T47D (cell line): ENCODE measurements at regions not wholly inside any gene's neighbourhood (a gene's known extent, or its start where the extent isn't known, plus 50 kb on each side); places are given as distances from the start of the nearest gene placed in this dataset.

Experiments
- DNase-seq, 2 experiments: peaks; one replicate each; pipeline versions ENCODE4 v3.0.0 to v3.0.0-alpha.2; 2011 to 2012; ENCODE audit warnings: low read depth in 1 of 2, low spot score in 1 of 2
- JUND ChIP-seq: IDR thresholded peaks from 2 replicates; pipeline ENCODE4 v1.6.1; 2012; ENCODE audit warnings: low read depth
- in situ Hi-C: cut with HindIII; loops from 2 replicates; pipeline ENCODE4 v1.10.0; 2016; ENCODE audit warnings: low sequenced_read_pairs, low pct_unique_long_range_greater_than_20kb

DNA sequence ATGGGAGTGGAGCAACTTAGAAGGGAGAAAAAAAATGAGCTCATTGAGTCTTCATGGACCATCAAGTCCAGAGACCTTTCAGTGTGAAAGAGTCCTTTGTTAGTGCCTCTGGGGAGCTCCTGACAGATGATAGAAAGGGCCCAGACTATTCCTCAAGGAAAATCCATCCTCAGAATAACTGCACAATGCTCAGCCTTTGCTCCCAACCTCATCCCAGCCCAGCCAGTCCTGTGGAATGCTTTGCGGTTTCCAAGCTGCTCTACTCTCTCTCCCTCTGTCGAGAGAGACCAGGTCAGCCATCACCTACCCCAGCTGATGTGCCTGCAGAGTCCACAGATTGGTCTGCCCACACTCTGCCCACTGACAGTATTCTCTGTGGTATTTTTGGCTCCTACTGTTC is 406.2 kb downstream of the MFSD1 start:
- no peak for TF ChIP-seq JUND
- in situ Hi-C loops, result no loop called here
- no peak for DNase-seq

DNA sequence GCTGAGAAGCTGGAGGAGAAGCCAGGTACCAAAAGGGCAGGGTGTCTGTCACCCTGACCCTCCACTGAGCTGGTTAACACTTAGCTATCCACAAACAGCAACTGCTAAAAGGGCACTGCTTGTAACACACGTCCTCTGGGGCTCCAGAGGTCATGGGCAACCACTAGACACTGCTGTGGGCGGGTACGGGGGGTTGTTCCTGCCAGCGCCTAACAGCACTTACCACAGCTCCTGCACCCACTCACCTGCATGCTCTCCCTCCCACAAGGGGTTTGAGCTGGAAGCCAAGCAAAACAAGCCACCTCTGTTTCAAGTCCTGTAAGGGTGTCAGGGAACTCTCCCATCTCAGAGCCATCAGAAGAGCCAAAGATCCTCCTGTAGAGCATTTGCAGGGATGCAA is 407.6 kb downstream of the MFSD1 start:
- no peak for TF ChIP-seq JUND
- in situ Hi-C loops, result no loop called here
- no peak for DNase-seq

DNA sequence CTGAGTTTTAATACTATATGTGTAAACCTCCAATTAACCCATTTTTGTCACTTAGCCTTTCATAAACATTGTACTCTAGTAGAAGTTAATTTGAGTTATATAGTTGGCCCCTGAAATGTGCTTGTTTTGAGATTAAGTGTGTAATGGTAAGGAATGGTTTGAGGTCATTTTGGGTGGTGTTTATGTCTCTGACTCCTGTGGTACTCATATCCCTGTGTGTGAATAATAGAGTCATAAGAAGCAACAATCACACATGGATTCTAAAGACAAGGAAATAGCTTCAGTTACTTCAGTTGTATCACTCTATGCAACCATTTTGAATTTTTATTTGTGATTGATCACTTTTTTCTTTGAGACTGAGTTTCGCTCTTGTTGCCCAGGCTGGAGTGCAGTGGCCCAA is 408.5 kb downstream of the MFSD1 start:
- no peak for TF ChIP-seq JUND
- in situ Hi-C loops, result no loop called here
- DNase-seq, result no peak

DNA sequence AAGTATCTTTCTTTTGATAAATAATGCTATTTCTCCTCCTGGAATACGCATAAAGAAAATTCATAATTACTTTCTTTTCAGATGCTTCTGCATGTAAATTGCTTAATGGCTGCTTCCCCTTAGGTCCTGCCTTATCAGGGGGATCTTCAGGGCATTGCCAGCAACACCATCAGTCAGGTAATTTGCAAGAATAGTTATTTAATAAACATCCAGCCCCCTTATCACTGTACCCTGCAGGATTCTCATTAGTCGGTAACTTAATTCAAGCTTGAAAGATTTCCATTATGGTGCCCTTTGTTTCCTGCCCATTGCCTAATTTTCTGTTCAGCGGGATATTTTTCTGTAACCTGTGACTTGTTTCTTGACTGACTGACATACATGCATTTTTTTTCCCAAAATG is 414.5 kb downstream of the MFSD1 start:
- TF ChIP-seq JUND, result no peak
- in situ Hi-C loops, result no loop called here
- DNase-seq, result no peak

DNA sequence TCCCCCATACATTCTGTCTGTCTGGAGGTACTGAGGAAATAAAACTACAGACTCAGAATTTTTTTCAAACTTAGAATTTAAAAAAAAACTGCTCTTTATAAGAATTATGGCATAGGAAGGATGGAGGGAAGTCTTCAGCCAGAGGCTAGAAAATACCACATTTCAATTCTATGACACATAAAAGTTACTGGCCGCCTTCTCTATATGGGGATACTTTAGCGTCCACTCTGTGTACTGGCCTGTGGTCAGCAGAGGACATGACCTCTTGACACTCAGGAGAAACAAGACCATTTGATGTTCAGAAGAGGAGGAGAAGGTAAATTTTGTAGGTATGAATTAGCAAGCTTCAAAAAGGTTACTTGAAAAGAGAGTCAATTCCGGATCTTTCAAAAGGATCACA is 417.4 kb downstream of the MFSD1 start:
- no peak for TF ChIP-seq JUND
- no peak for DNase-seq
- in situ Hi-C loops, result no loop called here

DNA sequence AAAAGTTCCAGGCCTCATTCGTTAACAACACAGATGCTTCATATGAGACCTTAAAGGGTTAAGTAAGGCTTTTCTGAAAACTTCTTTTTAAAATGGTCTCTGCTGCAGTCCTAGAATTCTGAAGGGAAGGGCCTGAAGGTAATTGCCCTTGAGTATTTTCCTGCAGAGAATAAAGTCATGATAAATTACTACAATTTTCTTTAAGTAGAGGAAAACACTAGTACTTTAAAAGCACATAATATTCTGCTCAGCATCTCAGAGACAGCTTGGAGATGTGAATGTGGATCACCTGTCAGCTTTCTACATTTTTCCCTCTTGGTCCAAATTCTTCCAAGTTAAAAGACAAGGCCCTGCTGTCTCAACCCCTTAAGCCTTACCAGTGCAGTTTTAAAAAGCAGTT is 419.5 kb downstream of the MFSD1 start:
- no peak for TF ChIP-seq JUND
- in situ Hi-C loops, result no loop called here
- DNase-seq, result no peak

DNA sequence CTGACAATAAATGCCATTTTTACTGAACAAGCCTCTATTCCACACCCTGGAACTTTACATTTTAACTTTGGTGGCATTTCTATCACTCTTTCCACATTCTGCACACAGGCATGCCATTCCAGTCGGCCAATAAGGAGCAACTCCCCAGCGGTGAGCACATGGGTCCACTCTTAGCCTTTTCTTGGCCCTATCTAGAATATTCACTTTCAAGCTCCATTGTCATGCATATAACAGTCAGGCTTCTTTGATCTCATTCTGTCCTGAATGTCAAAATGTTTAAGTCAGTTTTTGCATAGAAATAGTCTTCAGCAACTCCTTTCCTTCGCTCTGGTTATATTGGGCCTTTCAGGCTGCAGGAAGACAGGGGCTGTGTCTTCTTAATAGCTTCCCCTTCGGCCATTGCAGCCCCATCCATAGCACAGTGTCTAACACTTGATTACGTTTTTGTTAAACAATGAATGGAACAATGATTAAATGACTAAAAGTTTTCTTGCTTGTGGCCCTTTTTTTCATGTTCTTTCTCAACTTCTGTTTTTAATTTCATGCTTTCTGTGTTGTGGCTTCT is 427.3 kb downstream of the MFSD1 start:
- no peak for TF ChIP-seq JUND
- in situ Hi-C loops, result no loop called here
- no peak for DNase-seq

DNA sequence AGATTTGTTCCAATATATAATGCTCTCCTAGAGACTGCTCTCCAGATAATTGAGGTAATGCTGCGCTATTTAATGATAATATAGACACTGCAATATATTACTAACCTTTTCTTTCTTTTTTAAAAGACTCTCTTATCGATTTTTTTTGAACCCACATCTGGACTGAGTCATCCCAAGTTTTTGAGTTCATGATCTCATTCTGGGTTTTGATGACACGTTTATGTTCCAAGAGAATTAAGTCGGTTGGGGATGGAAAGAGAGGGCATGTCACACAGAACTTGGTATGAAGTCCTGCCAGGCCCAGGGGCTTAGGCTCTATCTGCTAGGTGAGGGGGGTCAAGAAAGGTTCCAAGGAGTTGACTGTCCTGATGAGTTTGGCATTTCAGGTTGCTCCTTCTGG is 431.1 kb downstream of the MFSD1 start:
- in situ Hi-C loops, result no loop called here
- DNase-seq, result no peak
- TF ChIP-seq JUND, result no peak

DNA sequence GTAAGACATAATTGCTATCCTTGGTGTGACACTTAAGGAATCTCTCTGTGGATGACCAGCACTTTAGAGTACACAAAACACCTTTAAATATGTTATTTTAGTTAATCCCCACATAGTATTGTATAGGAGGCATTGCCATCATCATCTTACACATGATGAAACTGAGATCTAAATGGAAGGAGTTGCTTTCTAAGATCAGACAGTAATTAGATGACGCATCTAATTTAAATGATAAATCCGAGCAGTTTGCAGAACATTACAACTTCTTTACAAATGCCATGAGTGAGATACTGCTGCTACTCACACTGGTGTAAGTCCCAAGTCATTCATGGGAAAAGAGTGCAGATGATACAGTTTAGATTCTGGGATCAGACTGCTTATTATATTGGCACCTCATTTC is 431.9 kb downstream of the MFSD1 start:
- TF ChIP-seq JUND, result no peak
- DNase-seq, result no peak
- in situ Hi-C loops, result no loop called here

DNA sequence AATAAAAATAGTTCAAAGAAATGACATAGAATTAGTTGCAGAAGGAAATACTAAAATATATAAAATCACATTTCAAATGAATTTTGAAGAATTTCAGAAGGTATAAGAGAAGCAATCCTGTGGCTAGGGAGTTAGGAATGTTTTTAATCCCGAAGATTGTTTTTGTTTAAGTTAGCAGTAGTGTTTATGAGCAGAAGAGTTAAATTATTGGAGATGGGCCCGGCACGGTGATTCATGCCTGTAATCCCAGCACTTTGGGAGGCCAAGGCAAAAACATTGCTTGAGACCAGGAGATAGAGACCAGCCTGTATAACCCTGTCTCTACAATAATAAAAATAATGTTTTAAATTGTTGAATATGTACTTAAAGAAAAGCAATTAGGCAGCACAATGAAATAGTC is 432.5 kb downstream of the MFSD1 start:
- in situ Hi-C loops, result no loop called here
- no peak for DNase-seq
- no peak for TF ChIP-seq JUND

DNA sequence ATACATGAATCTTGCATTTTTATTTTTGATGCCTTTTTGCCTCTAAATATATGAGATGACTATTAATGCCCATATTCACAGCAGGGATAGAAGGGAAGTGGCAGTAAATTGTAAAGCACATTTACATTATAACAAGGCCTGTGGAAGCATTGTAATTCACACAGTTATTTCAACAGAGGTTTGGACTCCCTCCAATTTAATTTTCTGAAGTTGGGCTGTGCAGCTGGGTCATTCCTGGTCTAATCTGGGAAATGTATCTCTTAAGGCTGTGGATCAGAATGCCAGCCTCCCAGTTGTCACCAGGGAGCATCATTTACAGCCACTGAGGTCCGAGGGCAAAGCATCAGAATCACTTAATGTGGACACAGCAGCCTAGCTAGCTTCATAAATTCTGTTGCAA is 434.5 kb downstream of the MFSD1 start:
- DNase-seq, result no peak
- in situ Hi-C loops, result no loop called here
- no peak for TF ChIP-seq JUND

DNA sequence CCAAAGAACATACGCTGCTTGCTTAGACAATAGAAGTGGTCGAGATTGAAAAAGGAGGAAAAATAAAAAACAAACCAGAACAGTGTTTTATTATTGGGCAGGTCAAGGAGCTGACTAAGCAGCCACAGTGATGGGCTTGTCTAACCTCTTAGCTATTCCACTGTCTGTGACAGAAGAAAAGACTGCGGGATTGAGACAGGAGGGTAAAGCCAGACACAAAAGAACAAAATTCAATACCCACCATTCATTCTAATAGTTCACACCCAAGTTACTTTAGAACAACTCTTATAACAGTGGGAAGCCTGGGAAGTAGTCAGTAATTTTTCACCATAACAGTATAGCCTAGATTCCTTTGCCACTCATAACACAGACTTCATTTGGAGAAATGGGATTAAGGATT is 435.4 kb downstream of the MFSD1 start:
- no peak for TF ChIP-seq JUND
- DNase-seq, result no peak
- in situ Hi-C loops, result no loop called here

DNA sequence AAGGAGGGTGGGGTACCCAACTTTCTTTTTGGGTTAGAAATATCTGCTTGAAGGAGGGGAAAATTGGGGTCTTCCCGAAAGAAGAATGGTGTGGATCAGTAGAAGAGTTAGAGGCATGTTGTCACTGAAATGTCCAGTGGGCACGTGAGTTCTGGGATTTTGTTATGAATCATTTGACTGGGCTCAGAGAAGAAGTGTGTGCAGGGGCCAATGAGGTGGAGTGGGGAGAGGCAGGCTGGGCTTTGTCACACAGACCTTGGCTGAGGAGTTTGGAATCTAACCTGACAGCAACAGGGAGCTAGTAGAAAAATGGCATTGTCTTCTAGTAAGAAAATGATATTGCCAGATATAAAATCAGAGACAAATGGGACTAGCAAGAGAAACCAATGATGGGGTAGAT is 436.8 kb downstream of the MFSD1 start:
- DNase-seq, result no peak
- in situ Hi-C loops, result no loop called here
- no peak for TF ChIP-seq JUND

DNA sequence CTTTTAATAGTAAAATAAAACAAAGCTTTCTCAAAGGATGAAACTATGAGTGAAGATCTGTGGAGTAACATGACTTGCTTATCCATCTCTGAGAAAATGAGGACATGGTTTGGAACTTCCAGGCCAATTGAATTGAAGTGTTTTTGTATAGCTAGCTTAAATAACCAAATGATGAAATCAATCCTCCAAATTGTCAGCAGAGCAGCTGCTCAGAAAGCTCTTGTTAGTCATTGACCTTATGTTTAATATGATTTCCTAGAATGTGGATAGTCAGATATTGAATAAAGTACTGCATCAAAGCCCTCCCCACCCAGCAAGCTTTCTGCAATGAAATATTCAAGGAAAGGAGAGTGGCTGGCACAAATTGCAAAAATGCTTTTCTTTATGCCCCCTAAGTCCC is 437.2 kb downstream of the MFSD1 start:
- no peak for TF ChIP-seq JUND
- no peak for DNase-seq
- in situ Hi-C loops, result no loop called here
